ENCODE measurements at regions not wholly inside any gene's neighbourhood (a gene's known extent, or its start where the extent isn't known, plus 50 kb on each side); places are given as distances from the start of the nearest gene placed in this dataset.

GRCh38 chr6:112881828-112882780 is 535.0 kb downstream of the RFPL4B start:
- TF ChIP-seq EZH2 (IDR thresholded peaks at IDR 0.05), result no peak
- no peak for TF ChIP-seq POLR2AphosphoS5 (IDR thresholded peaks at IDR 0.05; ENCODE audit: borderline replicate concordance, low read depth, low read length)

Measured in SK-N-MC (cell line).